GM19043 (cell line): ENCODE measurements at regions not wholly inside any gene's neighbourhood (a gene's known extent, or its start where the extent isn't known, plus 50 kb on each side); places are given as distances from the start of the nearest gene placed in this dataset.
"Not testable (repeated sequence)": the region's sequence is repeated elsewhere in the genome, so short reads cannot be mapped to it uniquely, and the experiment has no call there.

ENCODE experiments used
- ATAC-seq: cut with Tn5 transposase; IDR thresholded peaks from one replicate; pipeline ENCODE4 v1.9.1; 2021; ENCODE audit warnings: low read depth; ENCODE audit not compliant: unreplicated experiment

- no peak for ATAC-seq
Observed at GRCh38 chr12:42030588-42030987, 114.1 kb downstream of the GXYLT1 start.

DNA sequence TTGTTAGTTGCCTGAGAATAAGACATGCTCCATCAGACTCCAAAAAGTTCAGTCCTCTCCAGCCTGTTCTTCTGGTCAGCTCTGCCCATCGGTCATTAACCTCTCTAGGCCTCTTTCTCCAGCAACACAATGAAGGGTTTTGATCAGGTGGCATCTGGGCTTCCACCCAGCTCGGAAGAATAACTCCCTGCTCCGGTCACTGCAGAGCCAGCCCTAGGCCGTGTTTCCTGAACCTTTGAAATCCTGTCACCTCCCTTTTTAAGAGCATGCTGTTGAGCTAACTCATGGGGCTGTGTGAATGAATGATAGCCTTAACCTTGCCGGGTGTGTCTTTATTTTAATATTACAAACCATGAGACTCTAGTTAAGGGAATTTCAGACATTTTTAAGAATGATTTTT lies 117.1 kb downstream of the GXYLT1 start:
- ATAC-seq = no peak

GRCh38 chr12:42024495-42024830 lies 120.2 kb downstream of the GXYLT1 start:
- no peak for ATAC-seq

GRCh38 chr12:42023733-42024494 lies 120.8 kb downstream of the GXYLT1 start:
- ATAC-seq = peak; percentile 89

DNA sequence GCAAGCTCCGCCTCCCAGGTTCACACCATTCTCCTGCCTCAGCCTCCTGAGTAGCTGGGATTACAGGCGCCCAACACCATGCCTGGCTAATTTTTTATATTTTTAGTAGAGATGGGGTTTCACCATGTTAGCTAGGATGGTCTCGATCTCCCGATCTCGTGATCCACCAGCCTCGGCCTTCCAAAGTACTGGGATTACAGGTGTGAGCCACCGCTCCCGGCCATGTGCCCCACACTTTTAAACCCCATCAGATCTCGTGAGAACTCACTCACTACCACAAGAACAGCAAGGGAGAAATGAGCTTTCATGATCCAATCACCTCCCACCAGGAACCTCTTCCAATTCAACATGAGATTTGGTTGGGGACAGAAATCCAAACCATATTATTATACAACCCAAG lies 122.7 kb downstream of the GXYLT1 start:
- ATAC-seq = not testable (repeated sequence)

- no peak for ATAC-seq
Observed at GRCh38 chr12:42021469-42021868, 123.2 kb downstream of the GXYLT1 start.

DNA sequence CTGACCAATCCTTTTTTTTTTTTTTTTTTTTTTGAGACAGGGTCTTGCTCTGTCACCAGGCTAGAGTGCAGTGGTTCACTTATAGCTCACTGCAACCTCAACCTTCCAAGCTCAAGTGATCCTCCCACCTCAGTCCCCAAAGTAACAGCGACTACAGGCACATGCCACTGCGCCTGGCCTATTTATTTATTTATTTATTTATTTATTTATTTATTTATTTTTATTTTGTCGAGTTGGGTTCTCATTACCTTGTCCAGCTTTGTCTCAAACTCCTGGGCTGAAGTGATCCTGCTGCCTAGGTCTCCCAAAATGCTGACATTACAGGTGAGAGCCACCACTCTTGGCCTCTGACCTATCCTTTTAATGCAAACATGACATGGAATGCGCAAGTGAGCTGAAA lies 124.4 kb downstream of the GXYLT1 start:
- no peak for ATAC-seq

DNA sequence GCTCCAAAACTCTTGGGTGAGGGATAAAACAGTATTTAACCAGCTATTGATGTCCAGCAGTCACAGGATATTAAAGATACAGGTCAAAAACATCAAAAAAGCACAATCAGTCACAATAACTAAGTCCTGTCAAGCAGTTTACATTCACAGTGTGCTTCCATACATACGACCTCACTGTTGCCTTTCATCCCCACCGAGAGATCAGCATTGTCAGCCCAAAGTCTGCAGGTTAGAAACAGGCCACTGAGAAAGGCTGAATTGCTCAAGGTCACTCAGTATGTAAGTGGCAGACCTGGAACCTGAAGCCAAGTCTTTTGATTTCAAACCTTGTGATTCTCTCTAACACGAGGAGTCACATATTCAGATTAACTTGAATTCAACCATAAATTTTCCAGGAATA lies 124.9 kb downstream of the GXYLT1 start:
- no peak for ATAC-seq

DNA sequence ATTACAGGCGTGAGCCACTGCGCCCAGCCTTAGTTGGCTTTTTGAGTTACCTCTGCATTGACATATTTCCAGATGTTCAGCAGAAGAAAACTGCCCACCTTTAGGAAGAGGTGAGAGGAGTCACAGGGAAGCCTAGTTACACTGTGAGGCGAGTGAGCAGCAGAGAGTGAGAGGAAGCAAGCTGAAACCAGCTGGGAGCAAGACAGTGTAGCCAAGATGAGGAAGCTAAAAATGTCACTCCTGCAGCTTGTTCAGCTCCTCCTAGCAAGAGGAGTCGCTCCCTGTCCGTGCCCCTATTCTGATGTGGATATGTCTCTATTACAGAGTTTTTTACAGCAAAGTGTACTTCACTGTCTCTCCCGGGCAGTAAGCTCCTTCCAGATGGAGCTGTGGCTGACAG lies 127.6 kb downstream of the GXYLT1 start:
- ATAC-seq = no peak

DNA sequence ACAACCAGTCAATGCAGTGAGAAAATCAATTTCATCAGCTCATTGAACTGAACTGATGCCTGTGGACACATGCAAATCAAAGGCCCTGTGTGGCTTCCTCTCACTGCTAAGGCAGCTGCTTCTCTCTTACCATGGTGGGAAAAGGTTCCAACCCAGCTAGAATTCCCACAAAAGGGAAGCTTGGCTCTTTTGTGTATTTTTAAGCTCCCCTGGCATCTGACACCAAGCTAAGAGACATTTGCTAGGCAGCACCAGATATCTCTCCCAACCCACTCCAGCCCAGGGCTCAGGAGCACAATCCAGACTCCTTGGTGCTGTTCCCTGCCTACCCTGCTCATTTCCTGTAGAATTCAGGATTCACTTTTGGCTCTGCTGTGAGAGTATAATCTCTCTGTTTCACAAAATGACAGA lies 129.6 kb downstream of the GXYLT1 start:
- no peak for ATAC-seq

DNA sequence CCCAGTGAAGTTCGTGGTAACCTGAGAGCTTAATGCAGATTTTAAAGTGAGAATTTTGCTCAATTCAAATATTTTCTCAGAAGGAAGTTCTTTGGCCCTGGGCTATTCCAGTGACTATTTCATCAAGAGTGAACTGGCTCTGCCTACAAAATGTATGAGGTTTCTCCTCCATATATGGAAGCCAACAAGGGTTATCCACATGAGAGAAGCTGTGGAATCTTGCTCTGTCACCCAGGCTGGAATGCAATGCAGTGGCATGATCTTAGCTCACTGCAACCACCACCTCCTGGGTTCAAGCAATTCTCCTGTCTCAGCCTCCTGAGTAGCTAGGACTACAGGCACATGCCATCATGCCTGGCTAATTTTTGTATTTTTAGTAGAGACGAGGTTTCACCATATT lies 132.2 kb downstream of the GXYLT1 start:
- ATAC-seq = not testable (repeated sequence)

- no peak for ATAC-seq
Observed at GRCh38 chr12:42010715-42011114, 134.0 kb downstream of the GXYLT1 start.

GRCh38 chr12:42010257-42010656 lies 134.4 kb downstream of the GXYLT1 start:
- ATAC-seq = no peak

DNA sequence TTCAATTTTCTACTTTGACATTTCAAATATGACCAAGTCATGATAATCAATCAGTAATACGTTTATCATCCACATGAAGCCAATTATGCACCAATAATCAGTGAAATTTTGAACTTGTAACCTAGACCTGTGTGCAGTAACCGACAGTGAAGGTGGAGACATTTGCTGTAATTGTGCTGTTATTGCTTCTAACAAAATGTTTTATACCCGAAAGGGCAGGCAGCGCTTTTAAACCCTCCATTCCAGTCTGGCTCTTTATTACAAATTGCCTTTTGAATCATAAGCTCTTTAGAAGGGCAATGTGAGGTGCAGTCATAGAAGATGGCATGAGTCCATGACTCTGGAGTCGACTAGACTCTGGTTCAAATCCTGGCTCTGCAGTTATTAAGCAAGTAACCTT lies 135.7 kb downstream of the GXYLT1 start:
- ATAC-seq = no peak

DNA sequence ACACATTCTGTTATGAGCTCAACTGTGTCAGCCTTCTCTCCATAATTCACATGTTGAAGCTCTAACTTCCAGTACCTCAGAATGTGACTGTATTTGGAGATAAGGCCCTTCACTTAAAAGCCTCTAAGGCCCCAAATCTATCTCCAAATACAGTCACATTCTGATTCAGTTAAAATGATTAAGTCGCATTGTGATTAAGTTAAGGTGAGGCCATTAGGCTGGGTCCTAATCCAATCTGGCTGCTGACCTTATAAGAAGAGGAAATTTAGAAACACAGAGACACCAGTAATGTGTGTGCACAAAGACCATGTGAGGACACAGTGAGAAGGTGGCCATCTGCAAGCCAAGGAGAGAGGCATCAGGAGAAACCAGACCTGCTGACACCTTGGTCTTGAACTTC lies 141.6 kb downstream of the GXYLT1 start:
- no peak for ATAC-seq

DNA sequence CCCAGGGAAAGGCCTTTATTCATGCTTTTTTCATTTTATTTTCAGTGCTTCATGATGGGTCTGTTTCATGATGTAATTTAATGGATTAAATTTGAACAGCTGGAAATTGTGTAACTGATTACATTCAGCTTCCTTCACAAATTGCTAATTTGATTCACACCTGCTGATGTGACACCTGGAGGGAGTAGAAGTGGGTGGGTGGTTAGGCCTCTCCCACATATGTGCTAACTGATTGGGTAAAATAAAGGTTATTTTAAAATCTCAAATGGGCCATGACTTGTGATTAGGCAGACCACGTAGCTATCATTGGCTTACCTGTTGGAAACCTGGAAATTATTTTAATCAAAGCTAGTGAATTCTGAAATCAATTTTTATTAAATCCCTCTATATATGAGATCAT lies 142.1 kb downstream of the GXYLT1 start:
- ATAC-seq = no peak

- ATAC-seq = no peak
Observed at GRCh38 chr12:41998436-41998835, 146.2 kb downstream of the GXYLT1 start.

GRCh38 chr12:41993283-41993682 lies 151.4 kb downstream of the GXYLT1 start:
- no peak for ATAC-seq

DNA sequence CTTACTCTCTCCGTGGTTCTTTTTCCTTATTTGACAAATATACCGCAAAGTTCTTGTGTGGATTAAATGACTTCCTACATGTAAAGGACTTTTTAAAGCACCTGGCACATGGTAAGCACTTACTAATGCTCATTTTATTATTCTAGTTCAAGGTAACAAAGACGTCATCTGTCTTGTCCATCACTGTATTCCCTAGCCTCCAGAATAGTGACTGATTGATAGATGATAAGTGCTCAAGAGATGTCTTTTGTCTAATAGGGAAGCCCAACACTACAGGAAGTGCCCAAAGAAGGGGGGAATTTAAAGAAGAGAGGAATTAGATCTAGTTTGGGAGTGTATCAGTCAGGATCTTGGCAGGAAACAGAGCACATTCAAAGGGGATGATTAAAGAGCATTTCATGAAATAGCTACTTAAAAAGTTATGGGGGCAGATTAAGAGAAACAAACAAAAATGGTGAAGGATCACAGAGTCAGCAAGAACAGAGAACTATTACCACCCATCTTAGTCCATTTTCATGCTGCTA lies 151.9 kb downstream of the GXYLT1 start:
- ATAC-seq = no peak

DNA sequence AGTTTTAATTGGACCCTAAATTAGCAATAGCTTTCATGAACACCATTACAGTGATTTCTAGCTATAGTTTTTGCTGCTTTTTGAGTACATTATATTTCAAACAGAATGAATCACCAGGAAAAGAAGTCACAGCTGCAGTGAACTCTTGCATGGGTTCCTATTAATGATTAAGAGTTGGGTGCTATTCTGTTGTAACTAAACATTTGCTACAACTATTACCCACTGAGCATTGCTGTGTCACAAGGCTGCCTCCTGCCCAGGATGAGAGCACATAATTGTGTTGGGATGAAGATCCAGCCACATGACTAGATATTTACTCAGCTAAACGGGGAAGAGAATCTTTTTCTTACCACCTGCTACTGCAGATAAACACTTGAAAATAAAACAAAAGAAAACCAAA lies 152.7 kb downstream of the GXYLT1 start:
- ATAC-seq = no peak

DNA sequence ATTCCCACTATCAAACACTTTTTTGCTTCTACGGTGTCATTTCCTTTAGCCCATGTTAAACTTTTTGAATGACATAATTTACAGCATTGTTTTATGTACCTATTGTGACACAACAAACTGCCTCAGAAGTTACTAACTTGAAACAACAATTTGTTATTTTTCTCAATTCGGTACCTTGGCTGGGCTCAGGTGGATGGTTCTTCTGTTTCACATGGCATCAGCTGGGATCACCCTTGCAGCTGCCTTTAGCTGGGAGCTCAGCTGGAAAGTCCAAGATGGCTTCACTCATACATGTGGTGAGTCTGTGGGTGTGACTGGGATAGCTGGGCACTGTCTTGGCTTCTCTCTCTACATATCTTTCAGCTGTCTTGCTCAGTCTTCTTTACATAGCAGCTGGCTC lies 156.0 kb downstream of the GXYLT1 start:
- no peak for ATAC-seq

DNA sequence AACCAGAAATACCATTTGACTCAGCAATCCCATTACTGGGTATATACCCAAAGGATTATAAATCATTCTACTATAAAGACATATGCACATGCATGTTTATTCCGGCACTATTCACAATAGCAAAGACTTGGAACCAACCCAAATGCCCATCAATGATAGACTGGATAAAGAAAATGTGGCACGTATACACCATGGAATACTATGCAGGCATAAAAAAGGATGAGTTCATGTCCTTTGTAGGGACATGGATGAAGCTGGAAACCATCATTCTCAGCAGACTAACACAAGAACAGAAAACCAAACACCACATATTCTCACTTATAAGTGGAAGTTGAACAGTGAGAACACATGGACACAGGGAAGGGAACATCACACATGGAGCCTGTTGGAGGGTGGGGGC lies 158.2 kb downstream of the GXYLT1 start:
- not testable (repeated sequence) for ATAC-seq

DNA sequence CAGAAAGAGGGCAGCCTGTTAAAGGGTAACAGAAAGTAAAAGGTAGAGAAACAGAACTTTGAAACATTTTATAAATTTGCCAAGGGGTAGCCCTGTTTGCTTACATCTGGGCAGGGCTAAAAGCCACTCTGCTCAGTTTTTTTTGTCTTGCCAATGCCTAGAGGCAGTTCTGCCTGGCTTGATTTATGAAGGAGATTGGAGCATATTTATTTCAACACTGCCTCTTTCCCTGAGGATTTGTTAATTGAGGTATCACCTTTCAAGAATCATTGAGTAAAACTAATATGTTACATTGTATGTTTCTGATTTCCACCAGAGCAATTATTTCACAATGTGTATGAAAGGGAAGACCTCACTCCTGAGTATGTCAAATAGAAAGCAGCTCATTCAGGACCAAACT lies 160.8 kb downstream of the GXYLT1 start:
- ATAC-seq = no peak
